HG02938 (cell line): ENCODE measurements at regions not wholly inside any gene's neighbourhood (a gene's known extent, or its start where the extent isn't known, plus 50 kb on each side); places are given as distances from the start of the nearest gene placed in this dataset.
"Not testable (repeated sequence)": the region's sequence is repeated elsewhere in the genome, so short reads cannot be mapped to it uniquely, and the experiment has no call there.

Experiments used
- ATAC-seq: cut with Tn5 transposase; IDR thresholded peaks from one replicate; pipeline ENCODE4 v1.9.1; 2021; ENCODE audit warnings: mild to moderate bottlenecking, moderate library complexity; ENCODE audit not compliant: unreplicated experiment

GRCh38 chr2:161044921-161045320 lies 115.3 kb upstream of the TANK start:
- no peak for ATAC-seq

GRCh38 chr2:161045726-161046125 lies 114.5 kb upstream of the TANK start:
- no peak for ATAC-seq

GRCh38 chr2:161046876-161047275 lies 113.4 kb upstream of the TANK start:
- no peak for ATAC-seq

- ATAC-seq: no peak
These were observed 111.9 kb upstream of the TANK start for GRCh38 chr2:161048317-161048716.

- no peak for ATAC-seq
These were observed 110.7 kb upstream of the TANK start for GRCh38 chr2:161049559-161049958.

GRCh38 chr2:161052214-161052613 lies 108.0 kb upstream of the TANK start:
- ATAC-seq: no peak

GRCh38 chr2:161055289-161055688 lies 104.9 kb upstream of the TANK start:
- no peak for ATAC-seq

GRCh38 chr2:161059388-161059787 lies 100.8 kb upstream of the TANK start:
- ATAC-seq: no peak

- ATAC-seq: no peak
These were observed 98.4 kb upstream of the TANK start for GRCh38 chr2:161061786-161062185.

GRCh38 chr2:161063157-161063945 lies 96.9 kb upstream of the TANK start:
- peak; percentile 93 for ATAC-seq

GRCh38 chr2:161063946-161064306 lies 96.3 kb upstream of the TANK start:
- peak; percentile 34 for ATAC-seq

- no peak for ATAC-seq
These were observed 92.3 kb upstream of the TANK start for GRCh38 chr2:161067846-161068350.

GRCh38 chr2:161068670-161069069 lies 91.6 kb upstream of the TANK start:
- no peak for ATAC-seq

- no peak for ATAC-seq
These were observed 89.3 kb upstream of the TANK start for GRCh38 chr2:161070693-161071479.

- ATAC-seq: not testable (repeated sequence)
These were observed 87.8 kb upstream of the TANK start for GRCh38 chr2:161072436-161072835.

- no peak for ATAC-seq
These were observed 84.5 kb upstream of the TANK start for GRCh38 chr2:161075701-161076100.

- ATAC-seq: no peak
These were observed 83.3 kb upstream of the TANK start for GRCh38 chr2:161076936-161077335.

- peak; percentile 93 for ATAC-seq
These were observed 82.6 kb upstream of the TANK start for GRCh38 chr2:161077367-161078210.

GRCh38 chr2:161078211-161078539 lies 82.1 kb upstream of the TANK start:
- ATAC-seq: no peak

- no peak for ATAC-seq
These were observed 75.1 kb upstream of the TANK start for GRCh38 chr2:161085149-161085548.

- peak; percentile 85 for ATAC-seq
These were observed 71.4 kb upstream of the TANK start for GRCh38 chr2:161088658-161089350.
